Smooth muscle cell (in vitro differentiated cells): ENCODE measurements at regions not wholly inside any gene's neighbourhood (a gene's known extent, or its start where the extent isn't known, plus 50 kb on each side); places are given as distances from the start of the nearest gene placed in this dataset.

Source experiments
- DNase-seq: peaks from one replicate; lab custom pipeline; 2025; ENCODE audit not compliant: unreplicated experiment; lab: John Stamatoyannopoulos, UW
- H2AFZ ChIP-seq: fragments of 200-600 bp; sonication (generic); 2 replicates; pipeline ENCODE4 v1.6.0; 2016; ENCODE audit warnings: antibody characterized with exemption, low read depth, mild to moderate bottlenecking
- H3F3A ChIP-seq: fragments of 200-600 bp; sonication (generic); 2 replicates; pipeline ENCODE4 v1.6.0; 2017; ENCODE audit warnings: antibody characterized with exemption, low read depth
- H3K27ac ChIP-seq: fragments of 200-600 bp; sonication (generic); 2 replicates; pipeline ENCODE4 v1.5.1; 2016; ENCODE audit warnings: low read depth, mild to moderate bottlenecking
- H3K27me3 ChIP-seq: fragments of 200-600 bp; sonication (generic); 2 replicates; pipeline ENCODE4 v1.6.1; 2016; ENCODE audit warnings: low read depth, mild to moderate bottlenecking
- H3K36me3 ChIP-seq: fragments of 200-600 bp; sonication (generic); 2 replicates; pipeline ENCODE4 v1.5.1; 2016; ENCODE audit warnings: low read depth
- H3K4me1 ChIP-seq: fragments of 200-600 bp; sonication (generic); 2 replicates; pipeline ENCODE4 v1.5.1; 2016; ENCODE audit warnings: low read depth
- H3K4me2 ChIP-seq: fragments of 200-600 bp; sonication (generic); 2 replicates; pipeline ENCODE4 v1.6.0; 2016; ENCODE audit warnings: mild to moderate bottlenecking
- H3K4me3 ChIP-seq: fragments of 200-600 bp; sonication (generic); 2 replicates; pipeline ENCODE4 v1.5.1; 2016; ENCODE audit warnings: mild to moderate bottlenecking
- H3K79me2 ChIP-seq: fragments of 200-600 bp; sonication (generic); 2 replicates; pipeline ENCODE4 v1.6.0; 2016; ENCODE audit warnings: low read depth, mild to moderate bottlenecking
- H3K9ac ChIP-seq: fragments of 200-600 bp; sonication (generic); 2 replicates; pipeline ENCODE4 v1.6.0; 2016; ENCODE audit warnings: low read depth
- H3K9me3 ChIP-seq: fragments of 200-600 bp; sonication (generic); replicated peaks from 2 replicates; pipeline ENCODE4 v1.5.1; 2016; ENCODE audit warnings: low read depth
- H4K20me1 ChIP-seq: fragments of 200-600 bp; sonication (generic); 2 replicates; pipeline ENCODE4 v1.6.0; 2016; ENCODE audit warnings: low read depth
- WGBS: methylation state at CpG from one replicate; pipeline ENCODE4 v1.1.7; 2016; ENCODE audit warnings: low lambda C conversion rate; 5-methylcytosine and 5-hydroxymethylcytosine counted together
- TF ChIP-seq, protein P1 (sequence below): fragments of 200-600 bp; sonication (generic); IDR thresholded peaks from 2 replicates; pipeline ENCODE4 v1.5.1; 2017; ENCODE audit warnings: borderline replicate concordance, mild to moderate bottlenecking, antibody characterized with exemption; ENCODE audit not compliant: insufficient read depth, poor library complexity, severe bottlenecking

DNA sequence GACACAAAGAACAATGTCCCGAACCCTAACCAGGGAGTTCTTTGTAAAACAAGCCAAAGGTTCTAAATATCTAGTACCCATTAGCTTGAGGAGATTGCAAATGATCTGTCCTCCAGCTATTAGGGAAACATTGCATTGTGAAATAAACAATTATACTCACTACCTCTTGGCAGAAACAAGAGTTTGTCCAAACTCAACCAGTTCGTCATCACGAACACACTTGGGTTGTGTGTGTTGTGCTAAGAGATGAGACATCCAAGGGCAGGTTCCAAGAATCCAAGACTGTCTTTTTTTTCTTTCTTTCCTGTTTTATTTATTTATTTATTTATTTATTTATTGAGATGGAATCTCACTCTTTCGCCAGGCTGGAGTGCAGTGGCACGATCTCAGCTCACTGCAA is 793.1 kb upstream of the AUTS2 start:
- DNase-seq, result no peak
- no peaks in the 10 kb centered on the region for H3K4me1 ChIP-seq
- H3K36me3 ChIP-seq, result no peaks in the 10 kb centered on the region
- H3K4me3 ChIP-seq, result no peak overlapping the region
- H3K9me3 ChIP-seq, result no peaks in the 10 kb centered on the region
- H3K27ac ChIP-seq, result no peak overlapping the region
- H4K20me1 ChIP-seq, result no peaks in the 10 kb centered on the region
- H3K4me2 ChIP-seq, result no peak overlapping the region
- no peak overlapping the region for H3K9ac ChIP-seq
- TF ChIP-seq, protein P1, sequence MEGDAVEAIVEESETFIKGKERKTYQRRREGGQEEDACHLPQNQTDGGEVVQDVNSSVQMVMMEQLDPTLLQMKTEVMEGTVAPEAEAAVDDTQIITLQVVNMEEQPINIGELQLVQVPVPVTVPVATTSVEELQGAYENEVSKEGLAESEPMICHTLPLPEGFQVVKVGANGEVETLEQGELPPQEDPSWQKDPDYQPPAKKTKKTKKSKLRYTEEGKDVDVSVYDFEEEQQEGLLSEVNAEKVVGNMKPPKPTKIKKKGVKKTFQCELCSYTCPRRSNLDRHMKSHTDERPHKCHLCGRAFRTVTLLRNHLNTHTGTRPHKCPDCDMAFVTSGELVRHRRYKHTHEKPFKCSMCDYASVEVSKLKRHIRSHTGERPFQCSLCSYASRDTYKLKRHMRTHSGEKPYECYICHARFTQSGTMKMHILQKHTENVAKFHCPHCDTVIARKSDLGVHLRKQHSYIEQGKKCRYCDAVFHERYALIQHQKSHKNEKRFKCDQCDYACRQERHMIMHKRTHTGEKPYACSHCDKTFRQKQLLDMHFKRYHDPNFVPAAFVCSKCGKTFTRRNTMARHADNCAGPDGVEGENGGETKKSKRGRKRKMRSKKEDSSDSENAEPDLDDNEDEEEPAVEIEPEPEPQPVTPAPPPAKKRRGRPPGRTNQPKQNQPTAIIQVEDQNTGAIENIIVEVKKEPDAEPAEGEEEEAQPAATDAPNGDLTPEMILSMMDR, result no peak
- H3F3A ChIP-seq, result no peaks in the 10 kb centered on the region
- no peak overlapping the region for H2AFZ ChIP-seq
- 94% methylated on average over 5 of the region's 5 CpGs for WGBS
- no peaks in the 10 kb centered on the region for H3K27me3 ChIP-seq
- no peaks in the 10 kb centered on the region for H3K79me2 ChIP-seq

DNA sequence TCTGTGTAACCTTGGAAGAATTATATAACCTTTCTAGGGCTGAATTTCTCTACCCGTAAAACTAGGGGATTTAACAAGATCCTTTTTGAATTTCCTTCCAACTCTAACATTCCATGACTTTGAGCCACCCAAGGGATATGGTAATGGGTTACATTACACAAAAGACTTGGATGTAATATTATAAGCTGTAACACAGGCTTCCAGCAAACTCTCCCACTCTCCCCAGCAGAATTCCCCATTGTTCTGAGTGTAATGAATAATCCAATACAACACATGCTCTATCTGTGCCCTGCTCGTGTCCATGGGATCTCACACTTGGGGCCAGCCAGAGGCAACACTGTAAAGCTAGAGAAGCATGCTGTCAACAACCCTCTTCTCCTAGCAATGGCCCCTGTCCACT is 790.6 kb upstream of the AUTS2 start:
- 88% methylated on average over 2 of the region's 2 CpGs for WGBS
- no peaks in the 10 kb centered on the region for H3K36me3 ChIP-seq
- no peak overlapping the region for H3K4me3 ChIP-seq
- H3K27me3 ChIP-seq, result no peaks in the 10 kb centered on the region
- no peak for DNase-seq
- TF ChIP-seq, protein P1, result no peak
- H3F3A ChIP-seq, result no peaks in the 10 kb centered on the region
- no peak overlapping the region for H3K27ac ChIP-seq
- no peak overlapping the region for H3K9ac ChIP-seq
- no peaks in the 10 kb centered on the region for H3K79me2 ChIP-seq
- H4K20me1 ChIP-seq, result no peaks in the 10 kb centered on the region
- H3K9me3 ChIP-seq, result no peaks in the 10 kb centered on the region
- no peak overlapping the region for H2AFZ ChIP-seq
- H3K4me2 ChIP-seq, result no peak overlapping the region
- no peaks in the 10 kb centered on the region for H3K4me1 ChIP-seq

GRCh38 chr7:68813551-68814080 is 784.7 kb upstream of the AUTS2 start:
- WGBS, result 97% methylated on average over 12 of the region's 12 CpGs
- no peak overlapping the region for H3K4me2 ChIP-seq
- H3K9ac ChIP-seq, result no peak overlapping the region
- H3K4me3 ChIP-seq, result no peak overlapping the region
- no peaks in the 10 kb centered on the region for H3K36me3 ChIP-seq
- no peak overlapping the region for H2AFZ ChIP-seq
- TF ChIP-seq, protein P1, result no peak
- H3K27me3 ChIP-seq, result peaks cover 19% of the 10 kb centered on the region
- no peak overlapping the region for H3K27ac ChIP-seq
- no peaks in the 10 kb centered on the region for H3K9me3 ChIP-seq
- no peaks in the 10 kb centered on the region for H4K20me1 ChIP-seq
- no peaks in the 10 kb centered on the region for H3K79me2 ChIP-seq
- no peak for DNase-seq
- H3F3A ChIP-seq, result no peaks in the 10 kb centered on the region
- no peaks in the 10 kb centered on the region for H3K4me1 ChIP-seq

GRCh38 chr7:68816491-68816890 is 781.8 kb upstream of the AUTS2 start:
- Histone ChIP-seq H3K4me1 (no peaks in the 10 kb centered on the region), H3K4me3 (no peak overlapping the region), H3K79me2 (no peaks in the 10 kb centered on the region), H4K20me1 (no peaks in the 10 kb centered on the region), H3F3A (no peaks in the 10 kb centered on the region), H3K27ac (no peak overlapping the region), H3K36me3 (no peaks in the 10 kb centered on the region), H3K4me2 (no peak overlapping the region), H3K9me3 (no peaks in the 10 kb centered on the region), H3K27me3 (peaks cover 25% of the 10 kb centered on the region), H3K9ac (no peak overlapping the region), H2AFZ (no peak overlapping the region)
- TF ChIP-seq, protein P1, result no peak
- WGBS, result 75% methylated on average over 2 of the region's 2 CpGs
- DNase-seq, result no peak
